T-helper 1 cell treated with Interleukin-12 subunit alpha and Interleukin-12 subunit beta and Interleukin-4 antibody, amounts not matched to agents 30 μg/mL and 1 μg/mL, for 36 hours (primary cell): ENCODE measurements at regions not wholly inside any gene's neighbourhood (a gene's known extent, or its start where the extent isn't known, plus 50 kb on each side); places are given as distances from the start of the nearest gene placed in this dataset.

Experiments used
- H3K27ac Mint-ChIP-seq: one replicate; pipeline ENCODE4 v1.8.0; 2021; ENCODE audit warnings: mild to moderate bottlenecking, mixed read lengths
- H3K27me3 Mint-ChIP-seq: one replicate; pipeline ENCODE4 v1.8.0; 2021; ENCODE audit warnings: low read depth, mixed read lengths
- H3K36me3 Mint-ChIP-seq: one replicate; pipeline ENCODE4 v1.8.0; 2021; ENCODE audit warnings: low read depth, mixed read lengths
- H3K4me1 Mint-ChIP-seq: one replicate; pipeline ENCODE4 v1.8.0; 2021; ENCODE audit warnings: low read depth, mixed read lengths
- H3K4me3 Mint-ChIP-seq: one replicate; pipeline ENCODE4 v1.8.0; 2021; ENCODE audit warnings: mild to moderate bottlenecking, moderate library complexity, mixed read lengths
- H3K9me3 Mint-ChIP-seq: one replicate; pipeline ENCODE4 v1.8.0; 2021; ENCODE audit warnings: mixed read lengths

GRCh38 chr9:86671018-86671417 lies 276.3 kb downstream of the GAS1 start:
- Mint-ChIP-seq H3K4me3 (no peak overlapping the region), H3K36me3 (no peaks in the 10 kb centered on the region), H3K27ac (no peak overlapping the region), H3K9me3 (no peaks in the 10 kb centered on the region), H3K4me1 (no peaks in the 10 kb centered on the region), H3K27me3 (no peaks in the 10 kb centered on the region)

- Mint-ChIP-seq H3K4me1 (no peaks in the 10 kb centered on the region), H3K36me3 (no peaks in the 10 kb centered on the region), H3K4me3 (no peak overlapping the region), H3K27ac (no peak overlapping the region), H3K9me3 (no peaks in the 10 kb centered on the region), H3K27me3 (no peaks in the 10 kb centered on the region)
Observed at GRCh38 chr9:86670536-86670935, 276.8 kb downstream of the GAS1 start.

GRCh38 chr9:86670076-86670475 lies 277.2 kb downstream of the GAS1 start:
- H3K27me3 Mint-ChIP-seq, result no peaks in the 10 kb centered on the region
- H3K36me3 Mint-ChIP-seq, result no peaks in the 10 kb centered on the region
- H3K9me3 Mint-ChIP-seq, result no peaks in the 10 kb centered on the region
- H3K4me3 Mint-ChIP-seq, result no peak overlapping the region
- no peak overlapping the region for H3K27ac Mint-ChIP-seq
- no peaks in the 10 kb centered on the region for H3K4me1 Mint-ChIP-seq

- no peaks in the 10 kb centered on the region for H3K9me3 Mint-ChIP-seq
- H3K27ac Mint-ChIP-seq, result no peak overlapping the region
- no peaks in the 10 kb centered on the region for H3K4me1 Mint-ChIP-seq
- H3K27me3 Mint-ChIP-seq, result no peaks in the 10 kb centered on the region
- H3K4me3 Mint-ChIP-seq, result no peak overlapping the region
- H3K36me3 Mint-ChIP-seq, result no peaks in the 10 kb centered on the region
Observed at GRCh38 chr9:86669422-86669821, 277.9 kb downstream of the GAS1 start.

GRCh38 chr9:86668488-86668887 lies 278.8 kb downstream of the GAS1 start:
- H3K27ac Mint-ChIP-seq, result no peak overlapping the region
- no peaks in the 10 kb centered on the region for H3K9me3 Mint-ChIP-seq
- no peaks in the 10 kb centered on the region for H3K27me3 Mint-ChIP-seq
- no peak overlapping the region for H3K4me3 Mint-ChIP-seq
- H3K4me1 Mint-ChIP-seq, result no peaks in the 10 kb centered on the region
- H3K36me3 Mint-ChIP-seq, result no peaks in the 10 kb centered on the region

GRCh38 chr9:86667307-86667706 lies 280.0 kb downstream of the GAS1 start:
- no peaks in the 10 kb centered on the region for H3K9me3 Mint-ChIP-seq
- no peak overlapping the region for H3K4me3 Mint-ChIP-seq
- H3K36me3 Mint-ChIP-seq, result no peaks in the 10 kb centered on the region
- H3K27ac Mint-ChIP-seq, result no peak overlapping the region
- H3K27me3 Mint-ChIP-seq, result no peaks in the 10 kb centered on the region
- no peaks in the 10 kb centered on the region for H3K4me1 Mint-ChIP-seq

GRCh38 chr9:86665416-86665815 lies 281.9 kb downstream of the GAS1 start:
- Mint-ChIP-seq H3K4me1 (no peaks in the 10 kb centered on the region), H3K36me3 (no peaks in the 10 kb centered on the region), H3K27me3 (no peaks in the 10 kb centered on the region), H3K27ac (no peak overlapping the region), H3K4me3 (no peak overlapping the region), H3K9me3 (no peaks in the 10 kb centered on the region)

- Mint-ChIP-seq H3K27me3 (no peaks in the 10 kb centered on the region), H3K4me1 (peaks cover 5% of the 10 kb centered on the region), H3K4me3 (no peak overlapping the region), H3K9me3 (no peaks in the 10 kb centered on the region), H3K27ac (no peak overlapping the region), H3K36me3 (no peaks in the 10 kb centered on the region)
Observed at GRCh38 chr9:86664603-86665002, 282.7 kb downstream of the GAS1 start.

- no peaks in the 10 kb centered on the region for H3K36me3 Mint-ChIP-seq
- no peaks in the 10 kb centered on the region for H3K9me3 Mint-ChIP-seq
- no peak overlapping the region for H3K4me3 Mint-ChIP-seq
- no peaks in the 10 kb centered on the region for H3K27me3 Mint-ChIP-seq
- H3K27ac Mint-ChIP-seq, result no peak overlapping the region
- H3K4me1 Mint-ChIP-seq, result peaks cover 5% of the 10 kb centered on the region
Observed at GRCh38 chr9:86663905-86664304, 283.4 kb downstream of the GAS1 start.

- H3K27me3 Mint-ChIP-seq, result no peaks in the 10 kb centered on the region
- no peaks in the 10 kb centered on the region for H3K36me3 Mint-ChIP-seq
- peaks cover 5% of the 10 kb centered on the region for H3K4me1 Mint-ChIP-seq
- no peak overlapping the region for H3K4me3 Mint-ChIP-seq
- H3K9me3 Mint-ChIP-seq, result no peaks in the 10 kb centered on the region
- no peak overlapping the region for H3K27ac Mint-ChIP-seq
Observed at GRCh38 chr9:86662890-86663468, 284.3 kb downstream of the GAS1 start.

GRCh38 chr9:86660146-86660943 lies 287.0 kb downstream of the GAS1 start:
- Mint-ChIP-seq H3K9me3 (no peaks in the 10 kb centered on the region), H3K36me3 (no peaks in the 10 kb centered on the region), H3K4me3 (no peak overlapping the region), H3K27me3 (no peaks in the 10 kb centered on the region), H3K4me1 (peaks cover 5% of the 10 kb centered on the region), H3K27ac (no peak overlapping the region)

GRCh38 chr9:86659413-86660046 lies 287.8 kb downstream of the GAS1 start:
- Mint-ChIP-seq H3K9me3 (peaks cover 4% of the 10 kb centered on the region), H3K4me1 (peaks cover 5% of the 10 kb centered on the region), H3K36me3 (no peaks in the 10 kb centered on the region), H3K27ac (no peak overlapping the region), H3K4me3 (no peak overlapping the region), H3K27me3 (no peaks in the 10 kb centered on the region)

GRCh38 chr9:86655147-86655546 lies 292.2 kb downstream of the GAS1 start:
- H3K27me3 Mint-ChIP-seq, result no peaks in the 10 kb centered on the region
- H3K9me3 Mint-ChIP-seq, result peaks cover 8% of the 10 kb centered on the region
- H3K4me1 Mint-ChIP-seq, result peaks cover 4% of the 10 kb centered on the region
- H3K36me3 Mint-ChIP-seq, result no peaks in the 10 kb centered on the region
- H3K27ac Mint-ChIP-seq, result no peak overlapping the region
- no peak overlapping the region for H3K4me3 Mint-ChIP-seq

GRCh38 chr9:86653466-86653865 lies 293.8 kb downstream of the GAS1 start:
- H3K36me3 Mint-ChIP-seq, result no peaks in the 10 kb centered on the region
- no peaks in the 10 kb centered on the region for H3K27me3 Mint-ChIP-seq
- H3K9me3 Mint-ChIP-seq, result peaks cover 8% of the 10 kb centered on the region
- no peaks in the 10 kb centered on the region for H3K4me1 Mint-ChIP-seq
- no peak overlapping the region for H3K27ac Mint-ChIP-seq
- no peak overlapping the region for H3K4me3 Mint-ChIP-seq

GRCh38 chr9:86652736-86653135 lies 294.6 kb downstream of the GAS1 start:
- no peaks in the 10 kb centered on the region for H3K4me1 Mint-ChIP-seq
- H3K36me3 Mint-ChIP-seq, result no peaks in the 10 kb centered on the region
- no peak overlapping the region for H3K27ac Mint-ChIP-seq
- no peaks in the 10 kb centered on the region for H3K27me3 Mint-ChIP-seq
- peaks cover 8% of the 10 kb centered on the region for H3K9me3 Mint-ChIP-seq
- H3K4me3 Mint-ChIP-seq, result no peak overlapping the region
